ENCODE measurements at regions not wholly inside any gene's neighbourhood (a gene's known extent, or its start where the extent isn't known, plus 50 kb on each side); places are given as distances from the start of the nearest gene placed in this dataset.
"Not testable (repeated sequence)": the region's sequence is repeated elsewhere in the genome, so short reads cannot be mapped to it uniquely, and the experiment has no call there.

DNA sequence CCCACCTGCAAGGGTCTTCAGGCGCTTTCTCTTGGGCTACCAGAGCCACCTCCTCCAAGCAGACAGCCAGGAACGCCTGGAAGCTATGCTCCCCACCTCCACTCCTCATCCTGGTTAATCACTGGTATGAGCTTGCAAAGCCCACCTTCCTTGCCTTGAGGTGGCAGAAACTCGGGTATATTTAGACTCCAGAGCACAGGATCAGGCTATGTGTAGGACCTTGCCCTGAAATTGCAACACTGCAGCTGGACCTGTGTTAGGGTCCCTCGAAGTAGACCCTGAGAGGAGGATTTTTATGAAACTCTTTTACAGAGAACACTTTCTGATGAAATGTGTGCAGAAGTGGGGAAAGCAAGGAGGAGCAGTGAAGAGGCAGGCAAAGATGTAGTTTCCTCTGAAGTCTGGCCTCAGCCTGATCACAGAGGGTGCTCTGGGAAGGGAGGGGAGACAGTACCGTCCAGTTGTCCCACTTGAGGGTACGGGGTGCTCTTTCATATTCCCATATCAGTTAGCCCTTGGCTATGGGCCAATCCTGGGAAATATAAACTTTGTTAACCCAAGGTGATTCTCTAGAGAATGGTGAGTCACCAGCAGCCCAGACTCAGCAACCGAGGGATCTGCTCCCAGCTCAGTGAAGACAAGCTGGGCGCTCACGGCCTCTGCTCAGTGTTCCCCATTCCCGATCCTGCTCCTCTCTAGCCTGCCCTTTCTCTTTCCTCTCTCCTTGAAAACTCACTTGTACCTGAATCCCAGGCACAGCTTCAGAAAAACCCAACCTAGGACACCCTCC, 157.9 kb downstream of the UQCRFS1 start:
- no peak for DNase-seq (ENCODE audit: low read depth in 2 of 2)

DNA sequence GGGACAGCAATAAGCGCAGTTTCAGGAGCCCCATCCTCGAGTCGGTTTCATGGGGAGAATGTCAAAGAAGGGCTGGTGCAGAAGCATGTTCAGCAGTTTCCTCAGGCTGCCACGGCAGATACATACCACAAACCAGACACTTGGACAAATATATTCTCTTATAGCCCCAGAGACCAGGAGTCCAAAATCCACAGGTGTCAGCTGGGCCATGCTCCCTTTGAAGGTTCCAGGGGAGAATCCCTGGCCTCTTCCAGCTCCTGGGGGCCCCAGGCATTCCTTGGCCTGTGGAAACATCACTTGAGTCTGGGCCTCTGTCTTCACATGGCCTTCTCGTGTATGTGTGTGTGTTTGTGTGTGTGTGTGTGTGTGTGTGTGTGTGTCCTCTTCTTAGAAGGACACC, 164.1 kb downstream of the UQCRFS1 start:
- DNase-seq (ENCODE audit: low read depth in 2 of 2), result no peak

DNA sequence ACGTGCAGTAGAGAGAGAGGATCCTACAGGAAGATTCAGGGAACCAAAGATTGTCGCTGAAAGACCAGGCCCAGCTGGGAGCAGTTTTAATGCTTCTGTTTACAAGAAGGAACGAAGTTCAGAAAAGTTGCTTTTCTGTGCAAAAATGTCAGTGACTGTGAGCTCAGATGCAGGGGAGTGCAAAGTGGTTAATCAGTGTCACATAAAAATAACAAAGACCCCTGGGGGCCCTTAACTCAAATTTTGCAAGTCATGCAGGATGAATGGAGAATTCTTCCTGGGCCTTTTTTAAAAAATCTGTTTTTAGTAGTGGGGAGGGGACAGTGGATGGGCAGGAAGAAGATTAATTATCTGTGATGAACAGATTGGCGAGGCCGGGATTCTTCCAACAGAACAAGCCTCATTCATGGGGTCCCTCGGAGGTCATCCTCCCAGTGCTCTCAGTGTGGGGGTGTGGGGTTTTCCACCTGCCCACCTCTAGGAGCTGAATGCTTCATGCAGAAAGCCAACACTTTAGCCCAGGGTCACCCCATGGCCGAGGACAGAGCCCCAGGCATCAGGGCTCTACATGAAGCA, 167.2 kb downstream of the UQCRFS1 start:
- no peak for DNase-seq (ENCODE audit: low read depth in 2 of 2)

DNA sequence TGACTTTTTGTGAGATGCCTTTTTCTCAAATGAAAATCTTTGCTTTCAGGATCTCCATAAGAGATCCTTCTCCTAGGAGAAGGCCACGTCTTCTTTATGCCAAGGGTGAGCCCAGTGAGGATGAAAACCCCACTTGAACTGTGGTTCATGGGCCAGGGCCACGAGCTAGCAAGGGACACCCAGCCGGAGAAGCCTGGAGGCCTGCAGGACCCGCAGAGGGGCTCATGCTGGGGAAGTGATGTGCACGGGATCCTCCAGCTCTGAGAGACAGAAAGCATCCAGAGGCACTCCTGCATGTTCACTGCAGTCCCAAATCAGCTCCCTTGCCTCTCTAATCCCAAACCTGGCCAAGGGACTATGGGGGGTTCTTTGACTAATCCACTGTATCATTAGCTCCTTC, 168.9 kb downstream of the UQCRFS1 start:
- no peak for DNase-seq (ENCODE audit: low read depth in 2 of 2)

DNA sequence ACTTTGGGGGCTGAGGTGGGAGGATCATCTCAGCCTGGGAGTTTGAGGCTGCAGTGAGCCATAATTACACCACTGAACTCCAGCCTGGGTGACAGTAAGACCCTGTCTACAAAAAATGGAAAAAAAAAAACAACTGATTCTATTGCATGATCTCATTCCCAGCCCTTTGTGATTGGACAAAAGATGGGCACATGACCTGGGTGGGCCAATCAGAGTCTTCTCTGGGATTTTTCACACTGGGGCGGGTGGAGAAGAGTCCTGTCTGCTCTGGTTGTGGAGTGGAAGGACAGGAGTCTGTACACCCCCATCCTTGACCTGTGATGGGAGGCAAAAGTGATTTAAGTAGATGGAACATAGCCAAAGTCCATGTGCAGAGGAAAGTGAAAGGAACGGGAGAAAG, 170.5 kb downstream of the UQCRFS1 start:
- no peak for DNase-seq (ENCODE audit: low read depth in 2 of 2)

DNA sequence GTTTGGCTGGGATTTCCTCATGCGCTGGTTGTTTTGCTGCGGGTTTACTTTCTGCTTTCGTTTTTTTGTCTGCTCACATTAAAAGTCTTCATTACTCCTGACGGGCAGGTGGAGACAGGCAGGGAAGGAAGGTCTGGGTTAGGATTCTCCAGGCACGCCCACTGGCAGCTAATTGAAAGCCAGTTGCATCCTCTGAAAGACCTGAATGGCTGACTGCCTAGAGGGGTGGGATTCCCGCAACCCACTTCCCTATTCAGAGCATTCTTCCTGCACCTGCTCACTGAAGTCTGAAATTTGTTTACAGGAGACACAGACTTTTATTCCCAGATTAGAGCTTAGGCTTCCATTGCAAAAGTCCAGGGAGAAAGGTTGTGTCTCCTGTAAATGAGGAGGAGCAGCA, 172.0 kb downstream of the UQCRFS1 start:
- DNase-seq (ENCODE audit: low read depth in 2 of 2), result no peak

DNA sequence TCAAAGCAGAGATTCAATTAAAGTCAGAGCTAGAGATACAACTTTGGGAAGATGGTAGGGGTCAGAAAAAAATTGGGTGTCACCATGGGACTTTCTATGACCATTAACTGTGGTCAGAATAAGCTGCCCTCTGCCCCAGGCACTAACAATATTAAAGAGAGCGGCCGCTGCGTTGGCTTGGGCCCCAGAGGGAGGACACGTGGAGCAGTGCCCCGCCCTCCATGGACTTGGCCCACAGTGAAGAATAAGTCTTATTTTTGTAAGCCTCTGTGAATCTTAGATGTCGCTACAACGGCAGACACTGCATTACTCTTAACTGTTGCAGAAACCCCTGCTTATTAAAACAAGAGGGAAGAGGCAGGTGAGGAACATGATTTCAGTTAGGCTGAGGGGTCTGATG, 172.7 kb downstream of the UQCRFS1 start:
- DNase-seq (ENCODE audit: low read depth in 2 of 2), result no peak

DNA sequence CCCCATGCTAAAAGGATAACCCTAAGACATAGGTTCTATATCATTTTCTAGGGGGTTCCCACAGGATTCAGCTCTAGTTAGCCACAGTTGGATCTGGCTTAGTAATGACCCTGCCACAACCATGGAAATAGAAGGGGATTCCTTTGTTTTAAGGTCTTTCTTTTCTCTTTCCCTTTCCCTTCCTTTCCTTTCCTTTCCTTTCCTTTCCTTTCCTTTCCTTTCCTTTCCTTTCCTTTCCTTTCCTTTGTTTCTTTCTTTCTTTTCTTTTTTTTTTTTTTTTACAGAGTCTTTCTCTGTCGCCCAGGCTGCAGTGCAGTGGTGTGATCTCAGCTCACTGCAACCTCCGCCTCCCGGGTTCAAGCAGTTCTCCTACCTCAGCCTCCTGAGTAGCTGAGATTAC, 173.9 kb downstream of the UQCRFS1 start:
- not testable (repeated sequence) for DNase-seq (ENCODE audit: low read depth in 2 of 2)

DNA sequence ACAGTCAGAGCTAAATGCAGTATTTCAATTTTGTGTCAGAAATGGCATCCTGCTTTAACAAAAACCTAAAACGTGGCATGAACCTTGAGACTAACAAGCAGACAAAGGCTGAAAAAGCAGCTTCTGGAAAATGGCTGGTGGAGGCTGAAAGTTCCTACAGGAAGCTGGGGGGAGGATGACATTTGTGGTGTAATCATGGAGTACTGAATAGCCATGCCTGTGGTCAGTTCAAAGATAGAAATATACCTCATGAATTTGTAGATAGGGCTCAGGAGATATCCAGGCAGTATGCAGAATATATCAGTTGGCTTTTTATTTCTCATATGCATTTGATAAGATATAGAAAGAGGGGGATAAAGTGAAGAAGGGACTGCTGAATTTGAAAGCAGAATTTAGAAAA, 181.7 kb downstream of the UQCRFS1 start:
- no peak for DNase-seq (ENCODE audit: low read depth in 2 of 2)

DNA sequence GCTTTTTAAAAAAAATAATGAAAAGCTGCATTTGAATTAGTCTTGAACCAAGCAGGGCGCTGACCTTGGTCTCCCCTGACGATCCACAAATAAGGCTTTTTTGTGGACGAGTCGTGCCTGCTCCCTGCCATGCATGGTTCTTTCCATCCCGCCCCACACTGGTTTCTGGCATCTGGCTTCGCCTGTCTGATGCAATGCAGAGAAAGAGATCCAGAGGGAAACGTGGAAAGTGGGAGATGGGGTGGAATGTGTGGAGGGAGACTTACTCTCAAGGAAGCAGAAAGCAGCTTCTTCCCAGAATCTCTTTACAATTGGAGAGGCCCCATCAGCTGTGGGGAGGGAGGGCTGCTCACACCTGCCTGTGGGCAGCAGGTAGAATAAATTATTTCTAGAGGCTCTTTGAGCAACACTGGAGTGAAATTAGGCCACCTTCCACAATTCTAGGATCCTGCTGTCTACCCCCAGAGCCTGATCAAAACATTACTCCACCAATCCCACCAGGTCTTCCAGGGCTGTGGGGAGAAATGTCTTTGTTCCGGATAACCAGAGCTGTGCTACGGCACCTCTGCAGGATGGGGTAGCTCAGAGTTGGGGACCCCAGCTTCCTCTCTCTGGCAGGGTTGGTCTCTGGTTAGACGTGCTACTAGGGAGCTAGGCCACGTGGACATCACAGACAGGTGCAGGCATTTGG, 183.5 kb downstream of the UQCRFS1 start:
- DNase-seq (ENCODE audit: low read depth in 2 of 2), result no peak

DNA sequence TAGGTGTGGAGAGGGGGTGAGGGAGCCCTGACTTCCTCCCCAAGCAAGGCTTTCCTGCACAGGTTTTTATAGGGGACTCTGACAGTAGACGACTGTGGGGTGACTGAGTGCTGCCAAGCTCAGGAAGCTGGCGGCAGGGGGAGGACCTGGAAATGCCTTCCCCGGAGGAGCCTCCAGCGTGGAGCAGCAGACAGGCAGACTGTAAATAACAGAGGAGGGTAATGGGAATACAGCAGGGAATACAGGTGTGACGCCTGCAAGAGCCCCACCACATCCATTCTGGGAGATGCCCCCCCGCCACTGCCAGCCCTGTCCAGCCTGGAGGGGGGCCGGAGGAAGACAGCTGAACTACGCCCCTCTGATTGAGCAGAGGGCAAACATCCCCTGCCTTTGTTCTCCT, 190.4 kb downstream of the UQCRFS1 start:
- no peak for DNase-seq (ENCODE audit: low read depth in 2 of 2)

DNA sequence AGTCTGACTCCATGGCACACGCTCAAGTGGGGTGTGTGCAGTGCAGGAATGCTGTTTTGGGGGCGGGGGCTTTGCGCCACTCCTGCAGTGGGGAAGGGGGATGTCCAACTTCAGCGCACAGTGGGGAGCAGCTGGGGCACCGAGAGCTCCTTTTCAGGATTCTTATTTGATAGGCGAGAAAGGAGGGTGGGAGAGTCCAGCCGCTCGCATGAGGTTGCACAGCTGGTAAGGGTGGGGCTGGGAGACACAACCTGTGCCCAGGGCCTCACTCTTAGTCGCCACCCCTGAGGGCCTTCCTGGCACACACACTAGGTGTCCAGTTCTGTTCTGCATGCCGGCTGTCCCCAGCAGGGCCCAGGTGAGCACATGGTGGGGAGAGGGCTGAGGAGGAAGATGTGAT, 190.8 kb downstream of the UQCRFS1 start:
- DNase-seq (ENCODE audit: low read depth in 2 of 2), result no peak

DNA sequence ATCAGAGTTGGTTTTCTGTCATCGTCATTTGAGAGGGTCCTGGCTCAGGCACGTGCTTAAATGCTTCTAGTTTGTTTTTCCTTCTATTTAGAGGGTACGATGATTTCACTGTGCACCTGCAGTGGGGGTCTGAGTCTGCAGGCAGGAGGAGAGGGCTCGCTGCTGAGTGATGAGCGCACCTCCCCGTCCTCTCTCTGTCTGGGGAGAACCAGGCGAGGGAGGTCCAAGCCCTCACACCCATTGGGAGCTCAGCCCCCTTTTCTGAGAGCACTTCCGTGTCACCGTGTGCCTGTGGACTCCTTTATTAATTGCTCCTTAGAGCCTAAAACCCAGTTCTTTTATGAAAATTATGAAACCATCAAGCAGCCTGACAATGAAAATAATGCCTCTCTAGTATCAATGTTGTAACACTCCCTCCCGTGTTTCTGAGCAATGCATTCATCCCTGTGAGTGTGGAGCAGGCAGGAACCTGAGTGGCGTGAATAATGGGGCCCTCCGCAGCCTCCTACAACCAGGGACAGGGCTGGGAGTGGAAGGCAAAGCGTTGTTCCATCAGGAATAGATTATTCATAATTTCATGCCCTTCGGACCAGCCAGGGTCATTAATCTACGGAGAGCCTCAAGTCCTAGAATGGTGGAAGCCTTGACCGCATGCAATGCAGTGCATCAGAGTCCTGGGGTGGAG, 191.6 kb downstream of the UQCRFS1 start:
- no peak for DNase-seq (ENCODE audit: low read depth in 2 of 2)

DNA sequence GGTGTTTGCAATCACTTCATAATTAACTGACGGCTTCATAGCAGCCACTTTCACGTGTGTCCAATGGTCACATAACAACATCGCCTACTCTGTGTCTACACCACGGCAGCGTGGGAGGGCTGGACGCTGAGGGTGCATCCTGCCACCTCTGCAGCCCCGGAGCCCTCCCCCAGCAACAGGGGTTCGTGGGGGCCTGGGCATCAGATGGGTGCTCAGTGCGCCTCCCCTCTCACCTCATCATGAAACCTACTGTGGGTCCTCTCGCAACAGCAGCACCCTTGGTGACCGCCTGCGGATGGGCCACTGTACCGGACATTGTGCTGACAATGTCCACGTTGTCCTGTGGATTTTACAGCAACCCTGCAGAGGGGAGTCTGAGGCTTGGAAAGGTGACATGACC, 193.5 kb downstream of the UQCRFS1 start:
- no peak for DNase-seq (ENCODE audit: low read depth in 2 of 2)

DNA sequence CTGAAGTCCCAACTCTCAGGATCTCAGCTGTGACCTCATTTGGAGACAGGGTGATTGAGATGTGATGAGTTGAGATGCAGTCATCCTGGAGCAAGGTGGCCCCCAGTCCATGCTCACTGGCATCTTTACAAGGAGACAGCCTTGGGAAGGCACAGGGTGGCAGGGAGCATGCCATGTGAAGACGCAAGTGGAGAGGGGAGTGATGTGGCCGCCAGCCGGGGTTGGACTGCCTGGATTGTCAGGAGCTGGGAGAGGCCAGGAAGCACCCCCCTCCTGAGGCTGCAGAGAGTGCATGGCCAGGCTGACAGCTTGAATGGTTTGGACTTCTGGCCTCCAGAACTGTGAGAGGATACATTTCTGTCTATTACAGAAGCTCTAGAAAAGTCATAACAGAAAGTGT, 194.4 kb downstream of the UQCRFS1 start:
- DNase-seq (ENCODE audit: low read depth in 2 of 2), result no peak

DNA sequence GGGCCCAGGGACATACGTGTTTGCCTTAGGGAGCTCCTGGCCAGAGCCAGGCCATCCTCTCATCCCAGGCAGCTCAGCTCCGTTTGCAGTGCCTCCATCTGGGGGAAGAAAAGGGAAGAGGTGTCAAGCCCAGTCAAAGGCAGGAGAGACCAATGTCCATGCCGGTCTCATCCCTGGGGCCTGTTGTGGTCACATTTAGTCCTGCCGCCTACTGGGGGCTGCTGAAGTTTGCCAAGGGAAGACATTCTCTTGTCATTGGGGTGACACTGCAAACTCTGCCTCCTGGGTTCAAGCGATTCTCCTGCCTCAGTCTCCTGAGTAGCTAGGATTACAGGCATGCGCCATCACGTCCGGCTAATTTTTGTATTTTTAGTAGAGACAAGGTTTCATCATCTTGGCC, 195.2 kb downstream of the UQCRFS1 start:
- no peak for DNase-seq (ENCODE audit: low read depth in 2 of 2)

DNA sequence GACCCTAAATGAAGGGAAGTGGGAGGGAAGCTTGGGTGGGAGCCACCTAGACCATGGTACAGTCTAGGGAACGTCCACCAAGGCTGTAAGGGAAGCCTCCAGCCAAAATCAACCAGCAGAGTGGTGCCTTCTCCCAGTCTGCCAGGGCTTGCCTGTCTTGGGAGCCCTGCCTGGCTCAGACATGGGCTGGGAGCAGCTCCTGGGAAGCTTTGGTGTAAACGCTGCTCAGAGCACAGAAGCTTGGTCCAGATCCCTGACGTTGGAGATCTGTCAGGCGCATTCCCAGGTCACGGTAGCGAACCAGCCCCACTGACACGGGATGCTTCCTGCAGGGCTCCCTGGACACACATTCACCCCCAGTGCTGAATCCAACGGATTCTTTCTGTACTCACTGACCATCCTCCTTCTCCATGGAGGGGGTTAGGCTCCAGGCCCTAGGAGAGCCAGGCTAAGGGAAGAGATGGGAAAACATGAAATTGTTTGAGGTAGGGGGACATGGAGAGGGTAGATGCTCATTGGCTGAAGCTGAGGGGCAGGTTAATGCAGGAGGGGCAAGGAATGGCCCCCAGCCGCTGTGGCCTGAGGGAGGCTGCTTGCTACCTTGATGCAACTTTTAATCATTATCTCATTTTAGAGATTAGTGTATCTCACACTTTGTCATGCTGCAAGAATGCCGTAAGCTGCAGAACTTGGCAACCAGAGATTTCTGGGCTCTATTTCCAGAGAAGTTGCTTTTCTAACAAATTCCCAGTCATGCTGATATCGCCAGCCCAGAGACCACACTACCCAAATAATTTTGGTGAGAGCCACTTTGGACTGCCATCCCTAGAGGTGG, 195.8 kb downstream of the UQCRFS1 start:
- DNase-seq (ENCODE audit: low read depth in 2 of 2), result no peak

DNA sequence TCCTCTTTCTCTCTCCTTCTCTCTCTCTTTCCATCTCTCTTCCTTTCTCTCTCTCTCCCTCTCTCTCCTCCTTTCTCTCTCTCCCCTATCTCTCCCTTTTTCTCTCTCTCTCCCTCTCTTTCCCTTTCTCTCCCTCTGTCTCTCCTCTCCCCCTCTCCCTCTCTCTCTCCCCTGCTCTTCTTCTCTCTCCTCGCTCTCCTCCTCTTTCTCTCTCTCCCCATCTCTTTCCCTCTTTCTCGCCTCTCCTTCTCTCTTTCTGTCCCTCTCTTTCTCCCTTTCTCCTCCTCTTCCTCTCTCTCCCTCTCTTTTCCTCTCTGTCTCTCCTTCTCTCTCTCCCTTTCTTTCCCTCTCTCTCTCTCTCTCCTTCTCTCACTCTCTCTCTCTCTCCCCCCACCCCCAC, 196.6 kb downstream of the UQCRFS1 start:
- DNase-seq (ENCODE audit: low read depth in 2 of 2), result no peak

DNA sequence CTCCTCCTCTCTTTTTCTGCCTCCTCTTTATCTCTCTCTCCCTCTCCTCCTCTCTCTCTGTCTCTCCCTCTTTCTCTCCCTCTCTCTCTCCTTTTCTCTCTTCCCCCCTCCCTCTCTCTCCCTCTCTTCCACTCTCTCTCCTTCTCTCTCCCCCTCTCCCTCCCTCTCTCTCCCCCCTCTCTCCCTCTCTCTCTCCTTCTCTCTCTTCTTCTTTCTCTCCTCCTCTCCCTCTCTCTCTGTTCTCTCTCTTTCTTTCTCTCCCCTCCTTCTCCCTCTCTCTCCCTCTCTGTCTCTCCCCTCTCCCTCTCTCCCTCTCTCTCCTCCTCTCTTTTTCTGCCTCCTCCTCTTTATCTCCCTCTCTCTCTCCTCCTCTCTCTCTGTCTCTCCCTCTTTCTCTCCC, 197.4 kb downstream of the UQCRFS1 start:
- DNase-seq (ENCODE audit: low read depth in 2 of 2), result no peak

DNA sequence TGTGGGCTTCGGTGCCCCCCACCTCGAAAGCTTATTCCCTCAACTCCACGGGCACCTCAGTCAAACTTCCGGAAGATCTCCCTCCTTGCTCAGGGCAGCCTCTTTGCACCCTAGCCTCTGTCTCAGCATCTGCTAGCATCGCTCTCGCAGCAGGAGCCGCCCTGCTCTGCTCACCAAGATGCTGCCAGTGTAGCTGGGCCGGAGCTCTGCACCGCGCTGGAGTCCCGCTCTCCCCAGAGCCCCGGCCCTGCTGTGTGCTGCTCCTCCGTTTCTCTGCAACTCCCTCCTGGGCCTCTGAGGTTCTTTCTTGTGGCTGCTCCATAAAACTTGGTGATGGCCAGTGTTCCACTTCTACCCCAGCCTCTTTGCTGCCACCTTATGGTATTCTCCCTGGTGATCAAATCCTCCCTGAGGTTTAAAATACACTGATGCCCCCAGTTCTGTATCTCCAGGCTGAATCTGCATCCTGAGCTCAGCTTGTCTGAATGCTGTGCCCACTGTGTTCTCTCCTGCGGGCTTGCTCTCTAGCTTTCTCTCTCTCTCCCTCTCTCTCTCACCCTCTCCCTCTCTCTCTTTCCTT, 198.0 kb downstream of the UQCRFS1 start:
- DNase-seq (ENCODE audit: low read depth in 2 of 2), result no peak

DNA sequence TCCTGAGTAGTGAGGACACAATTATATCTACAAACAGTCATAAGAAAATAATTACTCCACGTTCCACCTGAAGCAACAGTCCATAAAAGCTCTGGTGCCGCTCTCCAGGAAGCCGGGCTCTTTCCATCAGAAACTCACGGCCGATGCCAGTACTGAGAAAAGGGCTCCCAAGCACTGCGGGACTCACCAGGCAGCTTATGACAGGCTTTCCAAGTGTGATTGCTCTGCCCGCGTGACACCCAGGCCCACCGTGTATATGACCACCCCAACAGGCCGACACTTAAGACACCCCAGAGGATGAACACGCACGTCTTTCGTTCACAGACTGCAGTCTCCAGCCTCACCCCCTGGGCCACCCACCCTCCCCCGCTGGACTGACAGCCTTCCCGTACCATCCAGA, 199.0 kb downstream of the UQCRFS1 start:
- DNase-seq (ENCODE audit: low read depth in 2 of 2), result no peak

Data from stimulated activated CD8-positive, alpha-beta memory T cell treated with anti-CD3 and anti-CD28 coated beads, Interleukin-7, amount 100 ng/mL, for 4 hours (primary cell).